ENCODE measurements at regions not wholly inside any gene's neighbourhood (a gene's known extent, or its start where the extent isn't known, plus 50 kb on each side); places are given as distances from the start of the nearest gene placed in this dataset.

- Histone ChIP-seq H3K27ac (ENCODE audit: low read depth, low read length) (no peak overlapping the region), H3K27me3 (ENCODE audit: insufficient read depth, low read length) (no peaks in the 10 kb centered on the region), H3K36me3 (ENCODE audit: insufficient read depth, low read length) (no peaks in the 10 kb centered on the region), H4K20me1 (ENCODE audit: insufficient read depth, low read length) (no peaks in the 10 kb centered on the region), H3K9ac (ENCODE audit: low read length) (no peak overlapping the region), H2AFZ (ENCODE audit: low read depth, low read length) (no peak overlapping the region), H3K4me2 (ENCODE audit: low read length) (no peak overlapping the region), H3K9me3 (ENCODE audit: insufficient read depth, low read depth, low read length) (no peaks in the 10 kb centered on the region), H3K4me1 (ENCODE audit: insufficient read depth, low read length) (no peaks in the 10 kb centered on the region), H3K4me3 (ENCODE audit: insufficient read depth, low read depth, low read length) (no peak overlapping the region), H3K79me2 (ENCODE audit: insufficient read depth, low read length) (no peaks in the 10 kb centered on the region)
- H3K4me3 Mint-ChIP-seq (ENCODE audit: unreplicated experiment) = no peak overlapping the region
- H3K27ac Mint-ChIP-seq (ENCODE audit: unreplicated experiment) = no peak overlapping the region
- no peaks in the 10 kb centered on the region for H3K27me3 Mint-ChIP-seq (ENCODE audit: low read depth, unreplicated experiment)
- TF ChIP-seq CTCF (IDR thresholded peaks at IDR 0.05; ENCODE audit: insufficient read depth, low read depth, low read length) = no peak
- no peak for TF ChIP-seq EZH2 (IDR thresholded peaks at IDR 0.05; ENCODE audit: insufficient read depth, low read length)
- peaks cover 7% of the 10 kb centered on the region for H3K9me3 Mint-ChIP-seq (ENCODE audit: unreplicated experiment)
- no peaks in the 10 kb centered on the region for H3K36me3 Mint-ChIP-seq (ENCODE audit: low read depth, unreplicated experiment)
- DNase-seq (ENCODE audit: low read depth) (no peak), FAIRE-seq (no peak)
- no peaks in the 10 kb centered on the region for H3K4me1 Mint-ChIP-seq (ENCODE audit: low read depth, unreplicated experiment)
Measured at GRCh38 chr4:60617731-60618130, 582.4 kb upstream of the ADGRL3 start.

- H3K27ac Mint-ChIP-seq (ENCODE audit: unreplicated experiment) = no peak overlapping the region
- no peaks in the 10 kb centered on the region for H3K36me3 ChIP-seq (ENCODE audit: insufficient read depth, low read length)
- no peaks in the 10 kb centered on the region for H3K4me1 Mint-ChIP-seq (ENCODE audit: low read depth, unreplicated experiment)
- no peaks in the 10 kb centered on the region for H3K9me3 ChIP-seq (ENCODE audit: insufficient read depth, low read depth, low read length)
- H3K4me3 ChIP-seq (ENCODE audit: insufficient read depth, low read depth, low read length) = no peak overlapping the region
- no peaks in the 10 kb centered on the region for H3K4me1 ChIP-seq (ENCODE audit: insufficient read depth, low read length)
- H3K4me2 ChIP-seq (ENCODE audit: low read length) = peak overlapping the region; percentile 8
- H3K9me3 Mint-ChIP-seq (ENCODE audit: unreplicated experiment) = peaks cover 7% of the 10 kb centered on the region
- no peaks in the 10 kb centered on the region for H3K27me3 Mint-ChIP-seq (ENCODE audit: low read depth, unreplicated experiment)
- H3K27ac ChIP-seq (ENCODE audit: low read depth, low read length) = no peak overlapping the region
- no peaks in the 10 kb centered on the region for H3K79me2 ChIP-seq (ENCODE audit: insufficient read depth, low read length)
- peak; percentile 12 for DNase-seq (ENCODE audit: low read depth)
- H3K36me3 Mint-ChIP-seq (ENCODE audit: low read depth, unreplicated experiment) = no peaks in the 10 kb centered on the region
- TF ChIP-seq CTCF (IDR thresholded peaks at IDR 0.05; ENCODE audit: insufficient read depth, low read depth, low read length) (no peak), EZH2 (IDR thresholded peaks at IDR 0.05; ENCODE audit: insufficient read depth, low read length) (no peak)
- no peak for FAIRE-seq
- peak overlapping the region; percentile 8 for H3K9ac ChIP-seq (ENCODE audit: low read length)
- H4K20me1 ChIP-seq (ENCODE audit: insufficient read depth, low read length) = no peaks in the 10 kb centered on the region
- no peak overlapping the region for H2AFZ ChIP-seq (ENCODE audit: low read depth, low read length)
- H3K27me3 ChIP-seq (ENCODE audit: insufficient read depth, low read length) = no peaks in the 10 kb centered on the region
- H3K4me3 Mint-ChIP-seq (ENCODE audit: unreplicated experiment) = no peak overlapping the region
Measured at GRCh38 chr4:60619531-60620305, 580.4 kb upstream of the ADGRL3 start.

- Histone ChIP-seq H3K4me3 (ENCODE audit: insufficient read depth, low read depth, low read length) (no peak overlapping the region), H3K4me2 (ENCODE audit: low read length) (no peak overlapping the region), H3K79me2 (ENCODE audit: insufficient read depth, low read length) (no peaks in the 10 kb centered on the region), H4K20me1 (ENCODE audit: insufficient read depth, low read length) (no peaks in the 10 kb centered on the region), H3K27ac (ENCODE audit: low read depth, low read length) (no peak overlapping the region), H3K9me3 (ENCODE audit: insufficient read depth, low read depth, low read length) (no peaks in the 10 kb centered on the region), H2AFZ (ENCODE audit: low read depth, low read length) (no peak overlapping the region), H3K9ac (ENCODE audit: low read length) (no peak overlapping the region), H3K36me3 (ENCODE audit: insufficient read depth, low read length) (no peaks in the 10 kb centered on the region), H3K27me3 (ENCODE audit: insufficient read depth, low read length) (no peaks in the 10 kb centered on the region), H3K4me1 (ENCODE audit: insufficient read depth, low read length) (no peaks in the 10 kb centered on the region)
- no peak overlapping the region for H3K4me3 Mint-ChIP-seq (ENCODE audit: unreplicated experiment)
- peaks cover 11% of the 10 kb centered on the region for H3K9me3 Mint-ChIP-seq (ENCODE audit: unreplicated experiment)
- TF ChIP-seq CTCF (IDR thresholded peaks at IDR 0.05; ENCODE audit: insufficient read depth, low read depth, low read length) = no peak
- no peak for TF ChIP-seq EZH2 (IDR thresholded peaks at IDR 0.05; ENCODE audit: insufficient read depth, low read length)
- H3K27me3 Mint-ChIP-seq (ENCODE audit: low read depth, unreplicated experiment) = no peaks in the 10 kb centered on the region
- FAIRE-seq = no peak
- no peak for DNase-seq (ENCODE audit: low read depth)
- no peak overlapping the region for H3K27ac Mint-ChIP-seq (ENCODE audit: unreplicated experiment)
- no peaks in the 10 kb centered on the region for H3K36me3 Mint-ChIP-seq (ENCODE audit: low read depth, unreplicated experiment)
- no peaks in the 10 kb centered on the region for H3K4me1 Mint-ChIP-seq (ENCODE audit: low read depth, unreplicated experiment)
Measured at GRCh38 chr4:60637976-60638375, 562.1 kb upstream of the ADGRL3 start.

All from astrocyte (in vitro differentiated cells and primary cell).